GM19324 (cell line): ENCODE measurements at regions not wholly inside any gene's neighbourhood (a gene's known extent, or its start where the extent isn't known, plus 50 kb on each side); places are given as distances from the start of the nearest gene placed in this dataset.
"Not testable (repeated sequence)": the region's sequence is repeated elsewhere in the genome, so short reads cannot be mapped to it uniquely, and the experiment has no call there.

Experiments used
- ATAC-seq: cut with Tn5 transposase; IDR thresholded peaks from one replicate; pipeline ENCODE4 v1.9.1; 2021; ENCODE audit warnings: mild to moderate bottlenecking, moderate library complexity; ENCODE audit not compliant: unreplicated experiment, low FRiP score

GRCh38 chr1:157197906-157198435, 59.8 kb upstream of the ETV3 start:
- ATAC-seq: no peak

- ATAC-seq: not testable (repeated sequence)
Observed at GRCh38 chr1:157196670-157197456, 58.7 kb upstream of the ETV3 start.

GRCh38 chr1:157196245-157196543, 58.0 kb upstream of the ETV3 start:
- ATAC-seq: no peak

- no peak for ATAC-seq
Observed at GRCh38 chr1:157195521-157196244, 57.5 kb upstream of the ETV3 start.

GRCh38 chr1:157194731-157195520, 56.7 kb upstream of the ETV3 start:
- ATAC-seq: no peak

- no peak for ATAC-seq
Observed at GRCh38 chr1:157193702-157194391, 55.7 kb upstream of the ETV3 start.

GRCh38 chr1:157193219-157193618, 55.0 kb upstream of the ETV3 start:
- no peak for ATAC-seq

GRCh38 chr1:157189986-157190982, 52.1 kb upstream of the ETV3 start:
- ATAC-seq: no peak

GRCh38 chr1:157189096-157189495, 50.9 kb upstream of the ETV3 start:
- ATAC-seq: no peak
